HG02973 (cell line): ENCODE measurements at regions not wholly inside any gene's neighbourhood (a gene's known extent, or its start where the extent isn't known, plus 50 kb on each side); places are given as distances from the start of the nearest gene placed in this dataset.

Experiments used
- ATAC-seq: cut with Tn5 transposase; IDR thresholded peaks from one replicate; pipeline ENCODE4 v1.9.1; 2021; ENCODE audit warnings: moderate library complexity; ENCODE audit not compliant: unreplicated experiment

DNA sequence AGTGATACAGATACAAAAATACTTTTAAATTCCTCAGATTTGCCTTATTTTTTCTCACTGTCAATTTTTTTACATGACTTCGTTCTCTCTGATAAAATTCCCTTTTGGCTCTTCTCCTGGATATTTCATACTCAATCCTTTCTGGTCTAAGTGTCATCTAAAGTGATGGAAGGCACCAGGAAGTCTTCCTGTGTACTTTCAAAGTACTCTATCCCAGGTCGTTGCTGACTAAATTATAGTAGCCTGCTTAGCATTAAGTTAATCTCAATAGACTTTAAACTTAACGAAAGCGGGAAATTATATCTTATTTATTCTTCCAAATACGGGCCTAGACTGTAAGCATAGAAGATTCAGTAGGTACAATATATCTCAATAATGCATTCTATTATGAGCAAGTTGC is 67.8 kb downstream of the CASP12 start:
- ATAC-seq = no peak

DNA sequence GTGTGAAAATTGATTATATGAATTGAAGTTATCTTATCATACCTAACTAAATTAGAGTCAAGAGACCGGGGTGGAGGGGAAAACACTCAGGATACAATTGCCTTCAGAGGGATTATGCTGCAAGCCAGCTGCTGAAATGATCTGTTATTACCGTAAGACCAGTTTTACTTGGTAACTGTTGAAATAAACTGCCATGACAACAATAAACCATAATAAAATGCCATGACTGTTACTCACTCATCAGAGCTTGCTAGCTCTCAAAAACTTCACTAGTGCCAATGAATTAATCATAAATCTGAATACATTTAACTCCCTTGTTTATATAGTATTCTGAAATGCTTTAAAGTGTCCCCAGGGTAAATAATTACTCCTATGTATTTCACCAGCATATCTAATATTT is 68.2 kb downstream of the CASP12 start:
- ATAC-seq = no peak

DNA sequence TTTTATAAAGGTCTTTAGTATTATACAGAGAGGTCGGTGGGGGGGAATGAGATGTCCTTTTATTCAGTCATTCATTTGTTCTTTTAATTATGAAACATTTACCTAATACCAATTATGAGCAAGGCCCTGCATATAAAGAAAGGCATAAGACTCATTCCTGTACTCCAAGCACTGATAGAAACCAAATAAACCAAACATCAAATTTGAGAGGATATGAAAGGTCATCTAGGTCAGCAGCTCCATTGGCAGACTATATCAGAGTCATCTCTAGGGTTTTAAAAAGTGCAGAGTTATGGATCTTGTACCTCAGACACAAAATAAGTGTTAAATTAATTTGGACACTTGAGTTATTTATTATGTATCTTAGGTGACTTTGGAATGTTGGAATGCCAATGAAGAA is 71.5 kb downstream of the CASP12 start:
- ATAC-seq = no peak

DNA sequence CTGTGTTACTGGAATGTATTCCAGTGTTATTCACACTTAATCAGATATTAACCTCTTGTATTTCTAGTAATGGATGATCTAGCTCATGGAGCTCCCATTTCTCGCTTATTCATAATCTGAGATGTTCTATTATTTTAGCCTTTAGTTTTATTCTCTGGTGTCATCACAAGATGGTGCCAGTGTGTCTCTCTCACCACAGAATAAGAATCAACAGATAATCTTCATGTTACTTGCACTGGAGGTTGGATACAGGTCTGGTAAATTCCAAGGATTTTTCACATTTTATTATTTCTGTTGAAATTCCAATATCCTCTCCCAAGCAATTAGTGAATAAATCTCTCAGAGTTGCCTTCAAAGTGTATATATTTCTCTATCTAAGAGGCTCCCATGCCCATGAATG is 74.6 kb downstream of the CASP12 start:
- ATAC-seq = no peak

DNA sequence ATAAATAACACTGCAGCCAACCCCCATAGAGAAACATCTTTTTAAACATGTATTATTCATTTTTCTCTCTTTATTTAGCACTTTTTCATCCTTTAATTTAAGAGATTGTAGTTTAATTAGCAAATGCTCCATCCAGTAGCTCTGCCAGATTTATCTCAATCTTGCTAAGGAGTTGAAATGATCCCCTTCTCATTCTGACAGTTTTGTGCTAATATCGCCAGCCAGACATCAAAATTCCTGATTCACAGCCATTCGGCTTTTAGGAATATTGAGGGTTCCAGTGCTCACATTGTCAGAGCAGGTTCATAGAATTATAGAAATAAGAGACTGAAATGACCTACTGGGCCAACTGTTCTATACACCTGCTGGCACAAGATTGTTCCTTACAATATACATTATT is 77.8 kb downstream of the CASP12 start:
- ATAC-seq = no peak

DNA sequence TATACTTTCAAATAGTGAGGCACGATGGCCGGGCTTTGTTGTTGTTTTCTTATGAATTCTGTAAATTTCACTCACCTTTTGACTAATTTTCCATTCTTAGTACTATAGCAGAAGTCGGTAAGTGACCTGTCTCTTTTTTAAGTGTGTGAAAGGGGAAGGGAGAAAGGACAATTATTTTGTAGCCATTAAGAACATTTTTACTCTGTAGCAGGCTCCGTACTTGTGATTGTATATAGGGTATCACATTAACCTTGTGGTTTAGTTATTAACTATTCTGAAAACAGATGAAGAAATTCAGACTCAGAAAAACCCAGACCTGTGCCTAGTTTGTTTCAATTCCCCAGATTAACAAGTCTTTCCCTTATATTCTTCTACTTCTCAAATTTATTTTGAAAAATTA is 78.7 kb downstream of the CASP12 start:
- no peak for ATAC-seq

DNA sequence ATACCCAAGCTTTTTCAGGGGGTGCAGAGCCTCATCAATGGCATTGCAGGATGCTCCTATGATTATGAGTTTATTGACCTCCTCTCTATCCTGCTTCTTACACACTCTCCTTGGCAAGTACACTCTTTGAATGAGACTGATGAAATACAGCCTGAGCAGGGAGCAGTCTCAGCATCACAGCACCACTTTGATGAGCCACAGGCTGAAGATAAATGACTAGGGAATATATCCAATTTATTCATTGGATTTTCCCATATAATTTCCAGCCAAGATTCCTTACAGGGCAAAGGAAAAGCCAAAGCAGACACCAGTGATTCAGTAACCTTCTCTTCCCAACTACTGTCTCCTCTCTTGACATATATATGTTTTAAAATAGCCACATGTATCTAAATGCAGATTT is 79.2 kb downstream of the CASP12 start:
- no peak for ATAC-seq

DNA sequence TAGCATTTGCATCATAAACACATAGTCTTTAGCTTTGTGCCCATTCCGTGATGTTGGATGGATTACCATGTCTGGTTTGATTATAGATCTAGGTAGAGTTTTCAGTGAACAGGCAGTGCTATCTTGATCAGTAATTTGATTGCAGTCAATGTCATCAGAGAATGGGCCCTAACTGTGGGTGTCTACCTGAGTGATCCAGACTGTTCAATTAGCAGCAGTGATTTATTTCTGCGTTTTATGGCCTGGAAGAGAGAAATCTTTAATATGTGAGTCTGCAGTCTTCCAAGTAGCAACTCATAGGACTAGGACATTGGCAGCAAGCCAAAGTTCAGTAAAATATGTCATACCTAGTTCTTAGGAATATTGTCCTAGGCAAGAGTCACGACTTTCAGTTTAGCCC is 80.3 kb downstream of the CASP12 start:
- no peak for ATAC-seq

DNA sequence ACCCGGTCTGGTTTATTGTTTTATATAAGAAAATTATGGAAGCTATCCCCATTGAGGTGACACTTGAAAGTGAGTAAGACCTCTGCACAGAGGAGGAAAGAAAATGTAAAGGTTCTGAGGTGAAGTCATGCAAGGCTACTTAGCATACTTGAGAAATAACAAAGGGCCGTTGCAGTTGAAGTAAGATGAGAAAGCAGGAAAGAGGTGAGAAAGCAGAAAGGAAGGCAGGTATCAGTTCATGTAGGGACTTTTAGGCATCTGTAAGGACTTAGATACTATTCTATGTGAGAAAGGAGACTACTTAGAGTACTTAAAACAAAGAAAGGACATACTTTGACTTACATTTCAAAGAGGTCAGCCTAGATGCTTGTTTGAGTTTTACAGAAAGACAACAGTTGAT is 84.7 kb downstream of the CASP12 start:
- no peak for ATAC-seq

DNA sequence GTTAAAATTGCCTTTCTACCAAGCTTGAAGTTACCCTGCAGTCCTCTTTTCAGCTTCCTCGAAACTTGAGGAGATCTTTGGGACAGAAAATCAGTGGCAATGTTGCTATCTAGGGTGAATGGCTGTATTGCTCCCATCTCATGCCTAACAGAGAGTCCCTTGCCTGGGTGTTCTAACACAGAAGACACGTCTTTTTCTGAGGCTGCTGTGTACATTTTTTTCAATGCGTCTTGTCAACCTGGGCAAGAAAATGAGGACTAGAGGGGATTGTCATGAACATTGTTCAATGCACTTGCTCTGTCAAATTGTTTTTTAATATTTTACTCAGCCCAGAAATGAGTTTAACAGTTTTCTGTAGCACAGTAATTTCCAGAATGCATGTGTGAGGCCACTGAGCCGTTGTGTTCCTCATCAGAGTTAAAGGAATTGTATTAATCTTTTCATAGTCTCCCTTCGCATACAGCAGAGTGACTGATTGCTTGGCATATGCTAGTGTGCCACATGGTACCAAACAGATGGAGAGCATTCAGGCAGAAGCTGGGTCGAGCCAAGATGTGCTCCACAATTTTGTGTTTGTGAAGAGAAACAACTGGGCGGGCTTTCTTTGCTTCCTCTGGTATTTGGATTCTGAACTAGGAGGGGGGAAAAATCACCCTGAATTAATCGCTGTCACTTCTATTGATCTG is 86.0 kb downstream of the CASP12 start:
- ATAC-seq = no peak

DNA sequence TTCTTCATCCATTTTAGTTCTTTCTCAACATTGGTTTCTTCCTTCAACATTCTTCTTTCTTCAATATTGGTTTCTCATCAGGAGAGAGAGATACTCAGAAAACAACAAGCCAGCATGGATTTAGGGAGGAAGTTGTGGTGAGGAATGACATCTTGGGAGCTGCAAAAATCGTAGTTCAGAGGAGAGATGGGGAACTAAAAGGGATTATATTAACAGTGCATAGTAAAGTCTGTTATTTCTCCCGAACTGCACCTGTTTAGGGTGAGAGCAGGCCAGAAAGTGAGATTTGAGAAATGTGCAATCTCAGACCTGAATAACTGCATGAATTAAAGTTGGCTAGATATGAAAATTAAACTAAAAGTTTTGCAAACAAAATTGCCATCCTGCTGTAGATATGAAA is 94.5 kb downstream of the CASP12 start:
- no peak for ATAC-seq

DNA sequence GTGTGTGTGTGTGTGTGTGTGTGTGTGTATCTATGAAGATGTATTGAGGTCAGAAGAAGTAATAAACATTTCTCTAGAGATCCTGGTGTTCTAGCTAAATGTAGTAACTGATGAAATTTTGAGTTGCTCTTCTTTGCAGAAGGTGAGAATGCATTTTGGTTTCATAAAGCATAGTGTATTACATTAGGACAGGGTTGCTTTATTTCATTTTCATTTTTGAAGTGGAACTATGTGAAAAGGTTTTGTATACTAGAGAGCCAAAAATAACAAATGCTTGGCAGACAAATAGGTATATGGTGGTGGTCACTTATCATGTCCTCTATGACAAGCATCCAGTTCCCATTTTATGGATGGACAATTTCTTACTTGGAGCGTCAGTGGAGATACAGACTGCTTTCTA is 99.0 kb downstream of the CASP12 start:
- ATAC-seq = peak; percentile 95

DNA sequence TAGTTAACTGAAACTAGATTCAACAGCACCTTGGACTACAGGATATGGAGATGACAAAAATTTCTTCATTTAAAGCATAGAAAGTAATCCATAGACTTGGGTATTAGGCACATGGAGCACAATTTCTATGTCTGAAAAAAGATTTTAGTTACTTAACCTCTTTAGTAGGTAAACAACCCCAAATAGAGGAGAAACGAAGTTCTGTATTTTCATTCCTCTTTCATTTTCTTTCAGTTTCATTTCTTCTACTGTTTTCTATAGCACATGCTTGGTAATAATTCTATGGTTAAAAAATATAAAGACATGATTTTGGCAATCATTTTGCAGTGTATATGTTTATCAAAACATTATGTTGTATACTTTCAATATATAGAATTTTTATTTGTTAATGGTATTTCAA is 99.5 kb downstream of the CASP12 start:
- peak; percentile 49 for ATAC-seq

DNA sequence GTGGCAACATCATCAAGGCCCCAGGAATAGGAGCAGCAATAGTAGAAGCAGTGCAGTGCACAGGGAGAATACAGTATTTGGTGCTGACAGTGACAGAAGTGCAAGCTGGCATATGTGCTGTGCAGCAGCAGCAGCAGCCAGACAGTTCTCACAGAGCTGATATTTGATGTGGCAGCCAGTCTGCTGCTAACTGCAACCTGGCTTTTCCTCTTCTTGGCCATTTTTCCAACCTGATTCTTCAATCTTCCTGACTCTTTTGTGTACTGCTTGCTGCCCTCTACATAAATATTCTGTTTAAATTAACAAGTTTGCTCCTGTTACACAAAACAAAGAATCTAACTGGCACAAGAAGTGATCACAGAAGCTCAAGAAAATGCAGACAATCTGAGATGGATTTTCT is 102.0 kb downstream of the CASP12 start:
- ATAC-seq = no peak

DNA sequence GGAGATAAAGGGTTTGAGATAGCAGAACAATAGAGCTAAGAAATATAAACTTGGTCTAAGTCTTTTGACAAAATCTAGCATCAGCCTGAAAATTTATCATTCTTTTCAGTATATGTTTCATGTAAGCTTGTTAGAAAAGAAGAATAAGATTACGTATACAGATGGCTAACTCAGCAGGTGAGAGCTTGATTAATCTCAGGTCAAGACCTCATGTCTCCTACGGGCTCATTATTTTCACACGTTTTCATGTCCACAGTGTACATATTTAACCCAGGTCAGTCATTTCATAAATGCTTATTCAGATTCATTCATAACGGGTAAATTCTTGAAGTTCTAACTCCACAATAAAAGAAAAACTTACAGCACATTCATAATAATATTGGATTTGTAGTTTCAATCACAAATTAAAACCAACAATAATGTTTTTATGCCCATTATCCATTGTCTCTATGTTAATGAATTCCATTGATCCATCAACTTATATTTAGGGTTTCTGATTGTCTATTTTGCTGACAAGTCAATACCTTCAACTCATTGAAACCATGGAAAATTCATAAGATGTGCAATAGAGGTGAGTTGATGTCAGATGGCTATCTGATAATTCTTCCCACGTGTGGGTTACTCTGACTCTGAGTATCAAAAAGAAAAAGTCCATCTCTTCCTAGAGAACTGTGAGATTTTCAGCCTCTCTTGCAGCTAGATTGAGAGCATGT is 102.6 kb downstream of the CASP12 start:
- no peak for ATAC-seq

DNA sequence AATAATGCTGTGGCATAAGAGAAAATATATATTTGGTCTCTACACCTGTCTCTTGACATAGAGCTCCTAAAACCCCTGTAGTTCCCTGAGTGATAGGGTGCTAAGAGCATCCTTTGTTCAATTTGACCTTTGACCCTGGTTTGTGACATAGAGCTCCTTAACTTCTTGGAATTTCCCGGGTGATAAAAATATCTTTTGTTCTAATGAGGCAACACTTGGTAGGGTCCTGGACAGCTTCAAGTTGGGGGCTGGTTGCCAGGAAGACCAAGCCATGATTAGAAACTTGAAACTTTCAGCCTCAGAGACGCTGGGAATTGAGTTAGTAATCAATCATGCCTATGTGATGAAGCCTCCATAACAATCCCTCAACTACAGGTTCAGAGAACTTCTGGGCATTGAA is 105.4 kb downstream of the CASP12 start:
- ATAC-seq = no peak

DNA sequence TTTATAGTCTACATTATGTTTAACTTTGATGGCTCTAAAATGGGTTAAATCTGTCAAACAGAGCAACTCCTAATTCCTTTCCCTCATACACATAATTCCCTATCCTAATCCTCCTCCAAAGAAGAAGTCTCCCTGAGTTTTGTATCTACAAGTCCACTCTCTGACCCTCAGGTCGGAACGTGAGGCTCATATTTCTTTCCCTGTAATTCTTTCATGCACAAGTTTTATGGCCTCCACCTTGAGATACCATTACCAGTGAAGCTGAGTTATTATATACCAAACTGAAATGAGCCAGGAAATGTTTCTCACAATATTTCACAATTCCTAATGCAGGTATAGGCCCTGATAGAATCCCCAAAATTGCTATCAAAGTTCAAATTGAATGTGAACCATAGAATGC is 106.4 kb downstream of the CASP12 start:
- no peak for ATAC-seq

DNA sequence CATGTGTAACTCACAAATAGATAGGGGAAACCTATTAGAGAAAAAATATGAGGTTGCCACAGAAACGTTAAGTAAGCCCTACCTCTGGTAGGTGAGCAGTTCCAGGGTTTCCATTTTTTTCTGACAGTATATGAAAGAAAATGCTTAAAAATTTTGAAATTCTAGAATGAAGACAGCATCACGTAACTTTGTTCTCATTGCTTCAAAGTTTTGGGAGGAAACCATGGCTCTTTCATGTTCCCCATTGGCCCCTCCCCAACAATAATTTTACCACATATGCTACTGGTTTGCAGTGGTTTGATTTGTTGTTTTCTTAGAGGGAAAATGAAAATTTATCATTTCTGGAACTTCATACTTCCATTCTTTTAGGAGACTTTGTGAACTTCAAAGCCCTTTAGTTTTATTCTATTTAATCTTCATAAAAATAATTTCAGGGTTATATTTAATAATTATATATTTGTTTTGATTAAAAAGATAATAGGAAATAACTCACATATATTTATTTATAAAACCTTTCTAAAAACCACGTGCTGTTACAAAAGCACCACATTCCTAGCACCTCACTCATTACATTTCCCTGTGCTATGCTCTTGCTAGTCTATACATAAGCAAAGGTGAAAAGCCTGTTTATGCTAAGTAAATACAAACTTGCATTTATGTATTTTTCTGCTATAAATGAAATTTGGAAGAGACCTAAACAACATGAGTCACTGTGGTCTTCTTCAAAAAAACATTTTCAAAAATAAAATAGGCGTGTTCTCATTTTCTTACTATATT is 113.4 kb downstream of the CASP12 start:
- ATAC-seq = no peak

DNA sequence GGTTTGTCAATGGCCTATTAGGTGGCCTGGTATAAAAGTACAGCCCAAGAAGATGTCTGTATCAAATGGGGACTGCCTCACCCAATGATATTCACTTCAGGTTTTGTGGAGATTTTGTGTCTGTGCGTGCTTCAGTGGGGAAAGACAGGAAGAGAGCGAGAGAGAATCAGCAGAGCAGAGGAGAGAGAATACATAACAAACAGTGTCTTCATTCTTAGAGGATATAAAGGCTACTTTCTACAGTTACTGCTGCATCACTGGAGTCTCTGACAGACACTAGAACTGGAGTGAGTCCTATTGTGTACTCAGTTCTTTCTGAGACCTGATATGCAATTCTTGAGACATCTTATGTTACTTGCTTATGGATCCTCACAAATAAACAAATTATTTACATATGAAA is 115.0 kb downstream of the CASP12 start:
- ATAC-seq = no peak

DNA sequence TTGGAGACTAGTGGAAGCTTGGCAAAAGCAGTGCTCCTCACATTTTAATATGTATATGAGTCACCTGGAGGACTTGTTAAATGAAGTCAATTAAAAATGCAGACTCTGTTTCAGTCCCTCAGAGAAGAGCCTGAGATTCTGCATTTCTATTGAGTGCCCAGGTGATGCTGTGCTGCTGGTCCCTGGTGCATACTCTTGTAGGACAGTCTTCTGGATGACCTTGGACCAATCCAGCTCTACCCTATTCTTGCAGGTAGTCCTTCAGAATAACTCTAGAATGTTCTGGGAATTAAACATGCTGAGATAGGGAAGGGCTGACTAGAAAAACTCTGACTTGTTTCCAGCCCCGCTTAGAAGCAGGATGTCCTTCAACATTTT is 115.9 kb downstream of the CASP12 start:
- ATAC-seq = no peak

DNA sequence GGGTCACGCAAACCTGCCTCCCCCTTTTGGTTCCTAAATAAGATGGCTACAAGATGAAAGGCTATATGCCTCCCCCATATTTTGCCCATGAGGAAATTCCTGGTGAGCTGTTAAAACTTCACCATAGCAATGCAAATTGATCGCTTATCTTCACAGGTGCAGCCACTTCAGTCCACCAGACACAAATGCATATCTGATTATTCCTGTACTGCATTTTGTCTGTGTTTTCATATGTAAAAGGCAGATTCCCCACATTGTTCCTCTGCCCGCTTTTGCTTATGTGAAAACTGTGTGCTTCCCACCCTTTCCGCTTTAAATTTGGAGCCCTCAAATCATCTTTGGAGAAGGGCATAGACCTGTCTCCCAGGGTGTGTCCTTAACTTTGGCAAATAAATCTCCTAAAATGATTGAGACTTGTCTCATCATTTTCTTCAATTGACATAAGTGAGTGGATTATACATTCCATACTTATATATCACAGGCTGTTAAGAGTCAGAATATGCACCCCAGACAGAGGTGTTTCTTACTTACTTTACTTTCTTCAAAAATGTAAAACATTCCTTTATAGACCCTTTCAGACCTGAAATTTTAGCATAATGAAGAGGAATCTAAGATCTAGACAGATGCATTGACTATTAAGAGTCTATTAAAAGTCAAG is 116.4 kb downstream of the CASP12 start:
- ATAC-seq = no peak

DNA sequence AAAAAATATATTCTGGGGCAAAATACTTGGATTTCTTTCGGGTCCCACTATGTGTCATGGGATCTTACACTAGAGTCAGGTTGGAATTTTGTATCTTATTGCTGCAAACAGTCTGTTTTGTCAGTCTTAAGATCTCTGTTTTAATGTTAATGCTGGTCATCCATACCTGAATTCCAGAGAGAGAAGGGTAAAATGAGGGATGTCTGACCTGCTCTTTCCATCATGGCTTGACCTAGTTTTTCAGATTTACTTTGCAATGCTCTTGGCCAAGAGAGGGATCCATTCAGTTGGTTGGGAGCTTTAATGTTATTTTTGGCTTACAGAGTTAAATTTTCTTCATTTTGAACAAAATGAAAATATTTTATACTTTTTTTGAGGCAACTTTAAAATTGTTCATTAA is 117.2 kb downstream of the CASP12 start:
- ATAC-seq = no peak
